GM12878 (cell line): ENCODE measurements at regions not wholly inside any gene's neighbourhood (a gene's known extent, or its start where the extent isn't known, plus 50 kb on each side); places are given as distances from the start of the nearest gene placed in this dataset.

ENCODE experiments used
- ATAC-seq: fragments of 200-7000 bp; cut with Tn5 transposase; 3 replicates; pipeline ENCODE4 v1.9.1; 2020; ENCODE audit warnings: mild to moderate bottlenecking, moderate library complexity
- BruUV-seq: library from RNA; stranded (reverse); fragments of 400-500 nt; replicated peaks from 2 replicates; lab custom pipeline; 2021; lab: Mats Ljungman, UMichigan
- CTCF ChIA-PET: fragments of 300-600 bp; sonication (Branson Sonifier 250); formaldehyde crosslinking; extraction: SDS; loops from one replicate; lab custom pipeline; 2021; ENCODE audit warnings: inconsistent platforms; lab: Yijun Ruan, JAX
- POLR2A ChIA-PET: fragments of 350-600 bp; formaldehyde crosslinking; extraction: SDS; loops from one replicate; lab custom pipeline; 2021; ENCODE audit warnings: inconsistent platforms; lab: Charles Lee
- RAD21 ChIA-PET: fragments of 300-600 bp; sonication (Branson Sonifier 250); formaldehyde crosslinking; loops from one replicate; lab custom pipeline; 2023; ENCODE audit warnings: antibody characterized with exemption; ENCODE audit not compliant: unreplicated experiment; lab: Charles Lee
- SMC1A ChIA-PET: fragments of 300-600 bp; sonication (Branson Sonifier 250); formaldehyde crosslinking; loops from one replicate; lab custom pipeline; 2023; ENCODE audit not compliant: unreplicated experiment, uncharacterized antibody; lab: Charles Lee
- DNase-seq: peaks from one replicate; pipeline ENCODE4 v3.0.0-alpha.2; 2011; ENCODE audit warnings: low read depth, low spot score
- FAIRE-seq: peaks from 3 replicates; lab custom pipeline; 2011; peaks lifted over from hg19 to GRCh38; lab: Jason Lieb, UNC
- H2AFZ ChIP-seq: 2 replicates; pipeline ENCODE4 v1.6.0; 2011; ENCODE audit warnings: low read depth, low read length, control low read depth; ENCODE audit not compliant: control insufficient read depth
- H3K27ac ChIP-seq: 2 replicates; pipeline ENCODE4 v1.5.1; 2011; ENCODE audit warnings: control low read depth; ENCODE audit not compliant: control insufficient read depth, insufficient read depth
- H3K27me3 ChIP-seq, 2 experiments: replicated peaks in 1 of 2; 2 replicates each; pipeline versions ENCODE4 v1.6.0 to v1.6.1; 2011; ENCODE audit warnings: low read length in 1 of 2; ENCODE audit not compliant: control insufficient read depth in 2 of 2, insufficient read depth in 2 of 2
- H3K36me3 ChIP-seq, 2 experiments: 2 replicates each; pipeline ENCODE4 v1.5.1; 2011; ENCODE audit warnings: low read length in 1 of 2; ENCODE audit not compliant: control insufficient read depth in 2 of 2, insufficient read depth in 2 of 2
- H3K4me1 ChIP-seq: 2 replicates; pipeline ENCODE4 v1.6.1; 2011; ENCODE audit warnings: mild to moderate bottlenecking, low read length, moderate library complexity, mixed read lengths; ENCODE audit not compliant: control insufficient read depth, insufficient read depth
- H3K4me2 ChIP-seq: 2 replicates; pipeline ENCODE4 v1.6.0; 2011; ENCODE audit warnings: control low read depth; ENCODE audit not compliant: control insufficient read depth, insufficient read depth
- H3K4me3 ChIP-seq: fragments of 200-600 bp; sonication (generic); 2 replicates; pipeline ENCODE4 v1.5.1; 2016
- H3K79me2 ChIP-seq: 2 replicates; pipeline ENCODE4 v1.6.0; 2011; ENCODE audit warnings: low read length; ENCODE audit not compliant: control insufficient read depth, insufficient read depth
- H3K9ac ChIP-seq: 2 replicates; pipeline ENCODE4 v1.8.0; 2011; ENCODE audit warnings: low read length, control low read depth, mixed read lengths; ENCODE audit not compliant: control insufficient read depth, insufficient read depth
- H3K9me3 ChIP-seq: replicated peaks from 3 replicates; pipeline ENCODE4 v1.5.1; 2011; ENCODE audit warnings: mild to moderate bottlenecking, low read length; ENCODE audit not compliant: control insufficient read depth, insufficient read depth
- H4K20me1 ChIP-seq: 2 replicates; pipeline ENCODE4 v1.6.0; 2011; ENCODE audit not compliant: control insufficient read depth, insufficient read depth
- ASH2L ChIP-seq: fragments of 300-600, 200-600 bp; sonication (generic); IDR thresholded peaks from 2 replicates; pipeline ENCODE4 v1.6.1; 2017; ENCODE audit warnings: low read depth, mild to moderate bottlenecking, borderline replicate concordance
- BRCA1 ChIP-seq: IDR thresholded peaks from 2 replicates; pipeline ENCODE4 v1.6.1; 2011; ENCODE audit warnings: low read depth, low read length, improper control_type of control experiment
- FOXK2 ChIP-seq: fragments of 450-650 bp; IDR thresholded peaks from 2 replicates; pipeline ENCODE4 v1.6.1; 2017; ENCODE audit warnings: mild to moderate bottlenecking, moderate library complexity
- GABPA ChIP-seq: IDR thresholded peaks from 2 replicates; pipeline ENCODE4 v1.6.1; 2014; ENCODE audit warnings: antibody characterized with exemption, low read depth, mild to moderate bottlenecking, inconsistent platforms
- GATAD2B ChIP-seq: fragments of 450-650 bp; conservative IDR thresholded peaks from 2 replicates; pipeline ENCODE4 v1.6.1; 2017; ENCODE audit warnings: low read depth, mild to moderate bottlenecking, moderate library complexity
- HDGF ChIP-seq: fragments of 450-650 bp; IDR thresholded peaks from 2 replicates; pipeline ENCODE4 v1.6.1; 2016; ENCODE audit warnings: antibody characterized with exemption
- NR2C2 ChIP-seq: IDR thresholded peaks from 2 replicates; pipeline ENCODE4 v1.6.1; 2011; ENCODE audit warnings: borderline replicate concordance, low read depth; ENCODE audit not compliant: control insufficient read depth, insufficient read length
- NRF1 ChIP-seq: conservative IDR thresholded peaks from 2 replicates; pipeline ENCODE4 v1.6.1; 2011; ENCODE audit warnings: mild to moderate bottlenecking, low read depth, low read length, improper control_type of control experiment
- PAX8 ChIP-seq: fragments of 450-650 bp; IDR thresholded peaks from 2 replicates; pipeline ENCODE4 v1.6.1; 2017; ENCODE audit warnings: mild to moderate bottlenecking, moderate library complexity
- RAD51 ChIP-seq: fragments of 450-650 bp; IDR thresholded peaks from 2 replicates; pipeline ENCODE4 v1.6.1; 2016; ENCODE audit warnings: moderate library complexity, mild to moderate bottlenecking, inconsistent platforms
- RBBP5 ChIP-seq: fragments of 200-600 bp; sonication (generic); conservative IDR thresholded peaks from 2 replicates; pipeline ENCODE4 v1.6.1; 2016
- SIN3A ChIP-seq: IDR thresholded peaks from 2 replicates; pipeline ENCODE4 v1.6.1; 2012; ENCODE audit warnings: low read depth, low read length, improper control_type of control experiment
- TCF12 ChIP-seq: IDR thresholded peaks from 2 replicates; pipeline ENCODE4 v1.6.1; 2011; ENCODE audit warnings: low read depth, mild to moderate bottlenecking, low read length
- ZBED1 ChIP-seq: IDR thresholded peaks from 2 replicates; pipeline ENCODE4 v1.6.1; 2016; ENCODE audit warnings: borderline replicate concordance
- WGBS: methylation state at CpG from one replicate; pipeline ENCODE4 v1.1.6; 2016; ENCODE audit warnings: low lambda C conversion rate; ENCODE audit not compliant: insufficient replicate concordance, insufficient coverage; ENCODE audit errors: missing lambda C conversion rate; 5-methylcytosine and 5-hydroxymethylcytosine counted together
- in situ Hi-C: fragments of 300-500 bp; cut with MboI; formaldehyde crosslinking; loops from 9 replicates; pipeline ENCODE4 v1.14.3; 2018; ENCODE audit warnings: mixed read lengths
- intact Hi-C: fragments of 100-400 bp; cut with micrococcal nuclease; formaldehyde crosslinking; loops from one replicate; pipeline ENCODE4 v1.14.2; 2022; ENCODE audit not compliant: unreplicated experiment
- TF ChIP-seq, protein P1 (sequence below), 3 experiments: IDR thresholded peaks in 2 of 3; conservative IDR thresholded peaks in 1 of 3; 2 replicates each; pipeline ENCODE4 v1.5.1; 2011; ENCODE audit warnings: low read depth in 3 of 3, low read length in 3 of 3, mild to moderate bottlenecking in 3 of 3, control low read depth in 2 of 3, moderate library complexity in 2 of 3, inconsistent platforms in 1 of 3, mixed read lengths in 1 of 3; ENCODE audit not compliant: control insufficient read depth in 2 of 3, insufficient read depth in 1 of 3; ENCODE audit errors: extremely low read depth in 1 of 3
- TF ChIP-seq, protein P2 (sequence below): IDR thresholded peaks from 2 replicates; pipeline ENCODE4 v1.6.1; 2011; ENCODE audit warnings: mild to moderate bottlenecking, low read depth, low read length, moderate library complexity; ENCODE audit not compliant: insufficient replicate concordance
- TF ChIP-seq, protein P3 (sequence below): fragments of 450-650 bp; IDR thresholded peaks from 2 replicates; pipeline ENCODE4 v1.6.1; 2017; ENCODE audit warnings: low read depth, mild to moderate bottlenecking, moderate library complexity

DNA sequence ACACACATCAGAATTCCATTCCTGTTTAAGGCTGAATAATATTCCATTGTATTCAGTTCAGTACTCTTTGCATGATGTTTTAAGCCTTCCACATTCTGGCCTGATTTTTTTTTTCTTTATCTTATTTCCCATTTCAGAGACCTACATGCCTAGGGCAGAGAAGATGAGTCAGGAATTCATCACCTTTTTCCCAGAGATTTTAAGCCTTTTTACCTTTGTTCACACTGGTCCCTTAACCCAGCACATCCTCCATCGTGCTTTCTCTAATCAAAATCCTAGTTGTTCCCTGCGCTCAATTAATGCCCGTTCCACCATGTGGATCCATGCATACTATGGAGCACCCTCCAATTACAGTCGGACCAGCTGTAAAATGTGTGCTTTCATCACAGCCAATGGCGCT is 245.1 kb downstream of the DHX15 start:
- intact Hi-C loops (no loop called here), in situ Hi-C loops (no loop called here)
- POLR2A ChIA-PET = no interaction called here
- BruUV-seq = no TSS peak
- Histone ChIP-seq H3K36me3 (no peaks in the 10 kb centered on the region), H3K27me3 (no peaks in the 10 kb centered on the region), H3K79me2 (no peaks in the 10 kb centered on the region), H3K9me3 (no peaks in the 10 kb centered on the region), H3K27ac (no peak overlapping the region), H3K4me2 (no peak overlapping the region), H4K20me1 (no peaks in the 10 kb centered on the region), H2AFZ (no peak overlapping the region), H3K4me3 (no peak overlapping the region), H3K9ac (no peak overlapping the region), H3K4me1 (no peaks in the 10 kb centered on the region)
- TF ChIP-seq ASH2L (no peak), GATAD2B (no peak), SIN3A (no peak), RAD51 (no peak), FOXK2 (no peak), BRCA1 (no peak), PAX8 (no peak), TCF12 (no peak), HDGF (no peak), ZBED1 (no peak), NR2C2 (no peak), RBBP5 (no peak), GABPA (no peak), NRF1 (no peak)
- TF ChIP-seq, protein P1, sequence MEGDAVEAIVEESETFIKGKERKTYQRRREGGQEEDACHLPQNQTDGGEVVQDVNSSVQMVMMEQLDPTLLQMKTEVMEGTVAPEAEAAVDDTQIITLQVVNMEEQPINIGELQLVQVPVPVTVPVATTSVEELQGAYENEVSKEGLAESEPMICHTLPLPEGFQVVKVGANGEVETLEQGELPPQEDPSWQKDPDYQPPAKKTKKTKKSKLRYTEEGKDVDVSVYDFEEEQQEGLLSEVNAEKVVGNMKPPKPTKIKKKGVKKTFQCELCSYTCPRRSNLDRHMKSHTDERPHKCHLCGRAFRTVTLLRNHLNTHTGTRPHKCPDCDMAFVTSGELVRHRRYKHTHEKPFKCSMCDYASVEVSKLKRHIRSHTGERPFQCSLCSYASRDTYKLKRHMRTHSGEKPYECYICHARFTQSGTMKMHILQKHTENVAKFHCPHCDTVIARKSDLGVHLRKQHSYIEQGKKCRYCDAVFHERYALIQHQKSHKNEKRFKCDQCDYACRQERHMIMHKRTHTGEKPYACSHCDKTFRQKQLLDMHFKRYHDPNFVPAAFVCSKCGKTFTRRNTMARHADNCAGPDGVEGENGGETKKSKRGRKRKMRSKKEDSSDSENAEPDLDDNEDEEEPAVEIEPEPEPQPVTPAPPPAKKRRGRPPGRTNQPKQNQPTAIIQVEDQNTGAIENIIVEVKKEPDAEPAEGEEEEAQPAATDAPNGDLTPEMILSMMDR (IDR thresholded peaks at IDR 0.05 in 2 of 3, conservative IDR thresholded peaks at IDR 0.05 in 1 of 3; ENCODE audit: control insufficient read depth in 2 of 3, extremely low read depth in 1 of 3, insufficient read depth in 1 of 3, low read depth in 3 of 3, low read length in 3 of 3) = no peak
- TF ChIP-seq, protein P2, sequence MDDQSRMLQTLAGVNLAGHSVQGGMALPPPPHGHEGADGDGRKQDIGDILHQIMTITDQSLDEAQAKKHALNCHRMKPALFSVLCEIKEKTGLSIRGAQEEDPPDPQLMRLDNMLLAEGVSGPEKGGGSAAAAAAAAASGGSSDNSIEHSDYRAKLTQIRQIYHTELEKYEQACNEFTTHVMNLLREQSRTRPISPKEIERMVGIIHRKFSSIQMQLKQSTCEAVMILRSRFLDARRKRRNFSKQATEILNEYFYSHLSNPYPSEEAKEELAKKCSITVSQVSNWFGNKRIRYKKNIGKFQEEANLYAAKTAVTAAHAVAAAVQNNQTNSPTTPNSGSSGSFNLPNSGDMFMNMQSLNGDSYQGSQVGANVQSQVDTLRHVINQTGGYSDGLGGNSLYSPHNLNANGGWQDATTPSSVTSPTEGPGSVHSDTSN = no peak
- TF ChIP-seq, protein P3, sequence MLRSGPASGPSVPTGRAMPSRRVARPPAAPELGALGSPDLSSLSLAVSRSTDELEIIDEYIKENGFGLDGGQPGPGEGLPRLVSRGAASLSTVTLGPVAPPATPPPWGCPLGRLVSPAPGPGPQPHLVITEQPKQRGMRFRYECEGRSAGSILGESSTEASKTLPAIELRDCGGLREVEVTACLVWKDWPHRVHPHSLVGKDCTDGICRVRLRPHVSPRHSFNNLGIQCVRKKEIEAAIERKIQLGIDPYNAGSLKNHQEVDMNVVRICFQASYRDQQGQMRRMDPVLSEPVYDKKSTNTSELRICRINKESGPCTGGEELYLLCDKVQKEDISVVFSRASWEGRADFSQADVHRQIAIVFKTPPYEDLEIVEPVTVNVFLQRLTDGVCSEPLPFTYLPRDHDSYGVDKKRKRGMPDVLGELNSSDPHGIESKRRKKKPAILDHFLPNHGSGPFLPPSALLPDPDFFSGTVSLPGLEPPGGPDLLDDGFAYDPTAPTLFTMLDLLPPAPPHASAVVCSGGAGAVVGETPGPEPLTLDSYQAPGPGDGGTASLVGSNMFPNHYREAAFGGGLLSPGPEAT = no peak
- no peak for DNase-seq
- 15% methylated on average over 5 of the region's 5 CpGs for WGBS
- no peak for ATAC-seq
- FAIRE-seq = no peak
- CTCF ChIA-PET = no interaction called here
- SMC1A ChIA-PET = no interaction called here
- RAD21 ChIA-PET = no interaction called here
